D341Med (cell line): ENCODE measurements at regions not wholly inside any gene's neighbourhood (a gene's known extent, or its start where the extent isn't known, plus 50 kb on each side); places are given as distances from the start of the nearest gene placed in this dataset.
"Not testable (repeated sequence)": the region's sequence is repeated elsewhere in the genome, so short reads cannot be mapped to it uniquely, and the experiment has no call there.

Experiments
- DNase-seq: peaks from one replicate; pipeline ENCODE4 v3.0.0; 2012; ENCODE audit warnings: low spot score

GRCh38 chr7:142698429-142698828 lies 50.8 kb upstream of the PRSS1 start:
- DNase-seq = no peak

GRCh38 chr7:142697270-142697669 lies 52.0 kb upstream of the PRSS1 start:
- DNase-seq = no peak

GRCh38 chr7:142696456-142697179 lies 52.7 kb upstream of the PRSS1 start:
- no peak for DNase-seq

- DNase-seq = no peak
Observed at GRCh38 chr7:142693911-142694310, 55.4 kb upstream of the PRSS1 start.

- DNase-seq = no peak
Observed at GRCh38 chr7:142690554-142691182, 58.6 kb upstream of the PRSS1 start.

GRCh38 chr7:142689439-142690120 lies 59.7 kb upstream of the PRSS1 start:
- DNase-seq = no peak

- DNase-seq = no peak
Observed at GRCh38 chr7:142685877-142686508, 63.3 kb upstream of the PRSS1 start.

- DNase-seq = no peak
Observed at GRCh38 chr7:142681314-142682092, 67.8 kb upstream of the PRSS1 start.

- DNase-seq = no peak
Observed at GRCh38 chr7:142671506-142671905, 77.8 kb upstream of the PRSS1 start.

GRCh38 chr7:142670511-142670910 lies 78.8 kb upstream of the PRSS1 start:
- DNase-seq = no peak

GRCh38 chr7:142669074-142669654 lies 80.1 kb upstream of the PRSS1 start:
- peak; percentile 19 for DNase-seq

- no peak for DNase-seq
Observed at GRCh38 chr7:142668495-142668894, 80.8 kb upstream of the PRSS1 start.

GRCh38 chr7:142657376-142657775 lies 91.9 kb upstream of the PRSS1 start:
- DNase-seq = no peak

- DNase-seq = no peak
Observed at GRCh38 chr7:142654398-142654797, 94.9 kb upstream of the PRSS1 start.

- DNase-seq = no peak
Observed at GRCh38 chr7:142647749-142648148, 101.5 kb upstream of the PRSS1 start.

GRCh38 chr7:142646386-142647140 lies 102.7 kb upstream of the PRSS1 start:
- DNase-seq = no peak

- DNase-seq = no peak
Observed at GRCh38 chr7:142645777-142646176, 103.5 kb upstream of the PRSS1 start.

GRCh38 chr7:142642316-142642715 lies 107.0 kb upstream of the PRSS1 start:
- DNase-seq = no peak

GRCh38 chr7:142641252-142641651 lies 108.0 kb upstream of the PRSS1 start:
- not testable (repeated sequence) for DNase-seq

- no peak for DNase-seq
Observed at GRCh38 chr7:142638581-142638980, 110.7 kb upstream of the PRSS1 start.

- no peak for DNase-seq
Observed at GRCh38 chr7:142637240-142637639, 112.0 kb upstream of the PRSS1 start.
